ENCODE measurements at regions not wholly inside any gene's neighbourhood (a gene's known extent, or its start where the extent isn't known, plus 50 kb on each side); places are given as distances from the start of the nearest gene placed in this dataset.
"Not testable (repeated sequence)": the region's sequence is repeated elsewhere in the genome, so short reads cannot be mapped to it uniquely, and the experiment has no call there.

GRCh38 chr2:131801210-131801744, 273.6 kb downstream of the CCDC74A start:
- H3K36me3 ChIP-seq: no peaks in the 10 kb centered on the region
- peak overlapping the region; percentile 23 for H3K4me3 ChIP-seq (ENCODE audit: low read depth, low read length)
- H3K27me3 ChIP-seq (ENCODE audit: insufficient read depth, low read depth, severe bottlenecking): no peaks in the 10 kb centered on the region
- H3K27ac ChIP-seq: no peak overlapping the region
- no peak for TF ChIP-seq CTCF (IDR thresholded peaks at IDR 0.05; ENCODE audit: low read depth, low read length)
- DNase-seq: peak; percentile 12
- H3K9me3 ChIP-seq (ENCODE audit: severe bottlenecking): no peaks in the 10 kb centered on the region

GRCh38 chr2:131801745-131802350, 274.2 kb downstream of the CCDC74A start:
- peak; percentile 70 for TF ChIP-seq CTCF (IDR thresholded peaks at IDR 0.05; ENCODE audit: low read depth, low read length)
- DNase-seq: peak; percentile 77
- peak overlapping the region; percentile 69 for H3K4me3 ChIP-seq (ENCODE audit: low read depth, low read length)
- not testable (repeated sequence) for H3K9me3 ChIP-seq (ENCODE audit: severe bottlenecking); H3K27ac ChIP-seq; H3K36me3 ChIP-seq; H3K27me3 ChIP-seq (ENCODE audit: insufficient read depth, low read depth, severe bottlenecking)

DNA sequence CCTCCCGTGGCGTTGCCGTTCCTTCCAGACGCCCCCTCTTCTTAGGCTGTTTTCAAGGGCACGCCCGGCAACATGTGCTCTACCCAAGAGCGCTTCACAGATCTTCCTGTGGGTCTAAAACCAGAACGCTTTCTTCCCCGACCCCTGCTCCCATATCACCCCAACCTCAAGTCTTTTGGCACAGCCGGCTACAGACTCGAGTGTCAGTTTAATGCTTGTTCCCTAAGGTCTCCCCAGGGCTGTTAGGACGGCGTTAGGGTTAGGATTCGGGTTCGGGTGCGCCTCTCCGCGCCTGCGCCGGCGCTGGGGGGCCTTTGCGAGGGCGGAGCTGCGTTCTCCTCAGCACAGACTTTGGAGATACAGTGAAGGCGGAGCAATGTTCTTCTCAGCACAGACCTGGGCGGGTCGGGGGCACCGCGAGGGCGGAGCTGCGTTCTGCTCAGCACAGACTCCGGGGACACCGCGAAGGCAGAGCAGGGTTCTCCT, 274.7 kb downstream of the CCDC74A start:
- H3K36me3 ChIP-seq; H3K27me3 ChIP-seq (ENCODE audit: insufficient read depth, low read depth, severe bottlenecking); H3K9me3 ChIP-seq (ENCODE audit: severe bottlenecking): not testable (repeated sequence)
- Histone ChIP-seq H3K4me3 (ENCODE audit: low read depth, low read length) (peak overlapping the region; percentile 69), H3K27ac (0 out of 2 replicates have a peak overlapping the region, but pooled peaks have one; percentile 3)
- DNase-seq: peak; percentile 86

DNA sequence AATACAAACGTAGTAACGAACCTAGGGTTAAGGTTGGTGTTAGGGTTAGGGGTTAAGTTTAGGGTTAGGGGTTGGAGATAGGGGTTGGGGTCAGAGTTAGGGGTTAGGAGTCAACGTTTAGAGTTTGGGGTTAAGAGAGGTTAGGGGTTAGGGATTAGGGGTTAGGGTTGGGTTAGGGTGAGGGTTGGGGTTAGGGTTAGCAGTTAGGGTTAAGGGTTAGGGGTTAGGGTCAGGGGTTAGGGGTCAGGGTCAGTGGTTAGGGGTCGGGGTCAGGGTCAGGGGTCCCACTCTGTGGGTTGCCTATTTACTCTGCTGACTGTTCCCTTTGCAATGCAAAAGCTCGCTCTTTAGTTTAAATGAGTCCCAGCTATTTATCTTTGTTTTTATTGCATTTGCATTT, 275.5 kb downstream of the CCDC74A start:
- not testable (repeated sequence) for H3K27ac ChIP-seq; H3K4me3 ChIP-seq (ENCODE audit: low read depth, low read length); DNase-seq

DNA sequence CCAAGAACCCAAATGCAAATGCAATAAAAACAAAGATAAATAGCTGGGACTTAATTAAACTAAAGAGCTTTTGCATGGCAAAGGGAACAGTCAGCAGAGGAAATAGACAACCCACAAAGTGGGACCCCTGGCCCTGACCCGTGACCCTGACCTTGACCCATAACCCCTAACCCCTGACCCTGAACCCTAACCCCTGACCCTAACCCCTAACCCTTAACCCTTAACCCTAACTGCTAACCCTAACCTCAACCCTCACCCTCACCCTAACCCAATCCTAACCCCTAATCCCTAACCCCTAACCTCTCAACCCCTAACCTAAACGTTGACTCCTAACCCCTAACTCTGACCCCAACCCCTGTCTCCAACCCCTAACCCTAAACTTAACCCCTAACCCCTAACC, 284.9 kb downstream of the CCDC74A start:
- H3K27ac ChIP-seq; H3K36me3 ChIP-seq; H3K9me3 ChIP-seq (ENCODE audit: severe bottlenecking); H3K4me3 ChIP-seq (ENCODE audit: low read depth, low read length); H3K27me3 ChIP-seq (ENCODE audit: insufficient read depth, low read depth, severe bottlenecking); DNase-seq: not testable (repeated sequence)

More for the DNA sequence above, 275.5 kb downstream of the CCDC74A start:
- not testable (repeated sequence) for H3K27me3 ChIP-seq (ENCODE audit: insufficient read depth, low read depth, severe bottlenecking); H3K9me3 ChIP-seq (ENCODE audit: severe bottlenecking); H3K36me3 ChIP-seq

- H3K36me3 ChIP-seq; H3K27ac ChIP-seq; DNase-seq; H3K4me3 ChIP-seq (ENCODE audit: low read depth, low read length); H3K27me3 ChIP-seq (ENCODE audit: insufficient read depth, low read depth, severe bottlenecking); H3K9me3 ChIP-seq (ENCODE audit: severe bottlenecking): not testable (repeated sequence)
These were observed 285.7 kb downstream of the CCDC74A start for GRCh38 chr2:131813378-131813777.

- DNase-seq; H3K9me3 ChIP-seq (ENCODE audit: severe bottlenecking); H3K36me3 ChIP-seq; H3K4me3 ChIP-seq (ENCODE audit: low read depth, low read length); H3K27me3 ChIP-seq (ENCODE audit: insufficient read depth, low read depth, severe bottlenecking); H3K27ac ChIP-seq: not testable (repeated sequence)
These were observed 290.7 kb downstream of the CCDC74A start for GRCh38 chr2:131818267-131818973.

DNA sequence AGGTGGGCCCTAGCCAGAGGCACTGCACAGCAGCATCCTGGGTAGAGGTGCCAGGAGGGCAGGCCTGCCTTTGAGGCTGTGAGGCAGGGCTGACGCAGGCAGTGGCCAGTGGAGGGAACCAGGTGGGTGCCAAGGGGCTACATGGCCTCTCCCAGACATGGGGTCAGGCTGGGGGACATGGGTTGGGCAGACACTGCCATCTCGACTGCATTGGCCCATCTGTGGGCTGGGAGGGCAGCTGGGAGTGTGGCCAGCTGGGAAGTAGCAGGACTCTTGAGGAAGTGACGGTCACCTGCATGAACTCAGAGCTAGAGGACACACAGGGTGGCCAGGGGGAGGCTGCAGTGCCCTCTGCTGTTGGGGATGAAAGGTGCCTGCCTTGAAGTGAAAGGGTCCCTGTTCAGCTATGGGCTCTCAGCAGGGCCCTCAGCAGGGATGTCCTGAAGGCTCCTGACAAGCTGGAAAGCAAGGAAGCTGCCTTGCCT, 294.6 kb downstream of the CCDC74A start:
- H3K27me3 ChIP-seq (ENCODE audit: insufficient read depth, low read depth, severe bottlenecking); H3K9me3 ChIP-seq (ENCODE audit: severe bottlenecking); H3K36me3 ChIP-seq; H3K27ac ChIP-seq; H3K4me3 ChIP-seq (ENCODE audit: low read depth, low read length): not testable (repeated sequence)
- DNase-seq: peak; percentile 30
- TF ChIP-seq CTCF (IDR thresholded peaks at IDR 0.05; ENCODE audit: low read depth, low read length): peak; percentile 55

DNA sequence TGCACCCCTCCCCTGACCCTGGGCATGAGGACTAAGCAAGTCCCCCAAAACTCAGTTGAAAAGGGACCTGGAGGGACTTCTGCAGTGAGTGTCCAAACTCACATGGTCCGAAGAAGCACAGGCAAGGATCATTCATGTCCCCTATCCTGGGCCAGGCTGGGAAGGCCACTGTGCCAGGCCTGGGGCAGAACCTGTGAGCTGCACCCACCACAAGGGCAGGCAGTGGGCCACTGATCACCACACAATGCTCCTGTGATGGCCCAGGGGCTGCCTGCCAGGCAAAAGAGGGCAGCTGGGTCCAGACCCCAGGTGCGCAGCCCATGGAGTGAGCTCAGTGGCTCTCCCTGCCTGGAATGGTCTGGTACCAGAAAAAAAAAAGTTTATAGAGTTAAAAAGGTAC, 295.4 kb downstream of the CCDC74A start:
- DNase-seq; H3K27me3 ChIP-seq (ENCODE audit: insufficient read depth, low read depth, severe bottlenecking); H3K9me3 ChIP-seq (ENCODE audit: severe bottlenecking); H3K27ac ChIP-seq; H3K4me3 ChIP-seq (ENCODE audit: low read depth, low read length); H3K36me3 ChIP-seq: not testable (repeated sequence)

- H3K36me3 ChIP-seq; H3K4me3 ChIP-seq (ENCODE audit: low read depth, low read length): not testable (repeated sequence)
These were observed 297.3 kb downstream of the CCDC74A start for GRCh38 chr2:131824986-131825385.

More at GRCh38 chr2:131824986-131825385, 297.3 kb downstream of the CCDC74A start:
- not testable (repeated sequence) for H3K27me3 ChIP-seq (ENCODE audit: insufficient read depth, low read depth, severe bottlenecking); H3K27ac ChIP-seq; DNase-seq; H3K9me3 ChIP-seq (ENCODE audit: severe bottlenecking)
